Kasumi-1 (cell line): ENCODE measurements at regions not wholly inside any gene's neighbourhood (a gene's known extent, or its start where the extent isn't known, plus 50 kb on each side); places are given as distances from the start of the nearest gene placed in this dataset.
A peak's percentile ranks its signal among the peaks of the same experiment; 100 is the strongest.
"Not testable (repeated sequence)": the region's sequence is repeated elsewhere in the genome, so short reads cannot be mapped to it uniquely, and the experiment has no call there.

Source experiments
- DNase-seq, 2 experiments: peaks; one replicate each; lab custom pipeline; 2025; lab: John Stamatoyannopoulos, UW

DNA sequence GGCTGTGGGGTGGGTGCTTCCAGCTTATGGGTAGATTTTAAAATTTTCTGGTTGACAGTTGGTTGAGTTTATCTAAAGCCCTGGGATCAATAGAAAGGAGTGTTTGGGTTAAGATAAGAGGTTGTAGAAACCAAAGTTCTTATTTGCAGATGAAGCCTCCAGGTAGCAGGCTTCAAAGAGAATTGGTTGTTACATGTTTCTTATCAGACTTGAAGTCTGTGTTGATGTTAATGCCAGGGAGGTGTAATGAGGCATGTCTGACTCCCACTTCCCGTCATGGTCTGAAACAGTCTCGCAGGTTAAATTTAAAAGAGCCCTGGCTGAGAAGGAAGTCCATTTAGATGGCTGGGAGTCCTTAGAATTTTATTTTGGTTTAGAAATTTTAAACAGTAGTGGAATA is 165.2 kb upstream of the TMEM72 start:
- DNase-seq: no peak

DNA sequence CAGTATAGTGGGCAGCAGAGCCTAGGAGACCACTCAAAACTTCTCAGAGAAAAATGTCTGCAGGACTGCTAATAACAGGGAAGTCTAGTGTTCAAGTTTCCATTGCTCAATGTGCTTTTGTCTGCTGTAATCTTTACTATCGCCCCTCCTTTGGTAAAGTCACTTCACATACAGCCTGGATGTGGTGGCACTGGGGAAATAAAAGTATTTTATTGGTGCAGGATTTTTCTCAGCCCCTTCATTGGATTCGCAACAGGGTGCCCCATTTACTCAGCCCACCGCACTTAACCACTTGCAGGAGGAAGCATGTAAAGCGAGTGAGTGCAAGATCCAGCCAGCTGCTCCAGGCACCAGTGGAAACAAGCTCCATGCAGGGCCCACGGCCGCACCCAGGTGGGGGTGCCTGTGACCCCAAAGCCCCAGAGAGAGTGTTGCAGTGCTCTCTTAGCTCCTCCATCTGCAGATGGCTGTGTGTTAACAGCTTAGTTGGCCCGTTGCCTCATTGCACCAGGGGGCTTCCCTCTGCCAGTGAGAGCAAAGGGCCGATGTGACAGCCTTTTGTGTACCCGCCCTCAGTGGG is 163.5 kb upstream of the TMEM72 start:
- DNase-seq: no peak

DNA sequence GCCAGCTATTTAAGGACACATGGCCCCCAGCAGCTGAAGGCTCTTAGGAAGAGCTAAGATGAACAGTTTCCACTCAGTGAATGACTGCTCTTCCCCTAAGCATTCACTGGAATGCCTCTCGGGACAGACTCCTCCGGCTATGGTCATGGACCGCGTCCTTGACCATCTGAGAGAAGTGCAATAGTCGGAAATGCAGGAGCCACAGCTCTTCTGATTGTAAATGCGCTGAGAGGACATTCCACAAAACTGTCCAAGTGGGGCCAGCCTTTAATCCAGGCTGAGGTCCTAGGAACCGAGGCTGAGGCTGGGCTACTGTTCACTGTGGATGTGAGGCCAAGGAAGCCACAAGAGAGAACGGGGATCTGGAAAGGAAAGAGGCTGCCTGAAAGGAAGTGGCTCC is 162.0 kb upstream of the TMEM72 start:
- no peak for DNase-seq

DNA sequence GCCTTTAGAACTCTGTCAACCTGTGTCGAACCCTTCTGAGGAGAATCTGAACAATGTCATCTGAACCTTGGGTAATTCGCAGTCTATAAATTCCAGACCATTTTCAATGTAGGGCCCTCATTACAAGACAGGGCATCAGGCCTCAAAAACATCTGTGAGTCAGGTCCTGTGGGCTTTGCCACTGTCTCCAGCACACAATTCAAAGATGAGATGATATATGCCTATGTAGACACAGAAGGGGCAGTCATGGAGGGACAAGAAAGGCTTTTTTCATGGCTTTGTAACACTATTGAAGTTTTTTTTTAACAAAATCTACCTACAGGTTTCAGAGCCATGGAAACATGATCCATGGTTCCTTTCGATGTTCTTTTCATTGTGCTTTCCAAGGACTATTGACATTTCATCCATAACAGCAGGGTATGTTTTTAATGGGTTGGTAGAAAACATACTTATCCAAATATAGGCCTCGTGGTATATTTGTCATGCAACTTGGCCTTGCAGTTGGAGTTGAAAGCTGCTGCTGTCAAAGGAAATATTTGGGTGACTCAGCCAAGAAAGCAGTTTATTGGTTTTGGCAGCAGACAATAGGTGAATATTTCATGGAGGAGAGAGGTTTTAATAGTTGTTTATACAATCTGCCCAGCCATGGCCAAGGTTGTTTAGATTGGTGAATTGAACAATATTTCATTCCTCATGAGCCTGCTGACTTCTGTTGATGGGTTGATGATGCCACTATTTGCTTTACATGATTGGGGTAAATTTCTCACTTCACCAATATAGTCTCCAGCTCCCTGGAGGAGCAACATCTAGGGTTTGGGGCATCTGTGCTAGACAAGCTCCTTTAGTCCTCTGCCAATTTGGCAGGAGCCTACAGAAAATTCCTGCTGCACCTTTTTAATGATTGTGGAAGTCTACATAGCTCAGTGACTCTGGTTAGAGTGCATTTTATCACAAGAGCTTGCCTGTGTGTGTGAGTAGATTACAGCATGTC is 158.4 kb upstream of the TMEM72 start:
- DNase-seq: no peak

DNA sequence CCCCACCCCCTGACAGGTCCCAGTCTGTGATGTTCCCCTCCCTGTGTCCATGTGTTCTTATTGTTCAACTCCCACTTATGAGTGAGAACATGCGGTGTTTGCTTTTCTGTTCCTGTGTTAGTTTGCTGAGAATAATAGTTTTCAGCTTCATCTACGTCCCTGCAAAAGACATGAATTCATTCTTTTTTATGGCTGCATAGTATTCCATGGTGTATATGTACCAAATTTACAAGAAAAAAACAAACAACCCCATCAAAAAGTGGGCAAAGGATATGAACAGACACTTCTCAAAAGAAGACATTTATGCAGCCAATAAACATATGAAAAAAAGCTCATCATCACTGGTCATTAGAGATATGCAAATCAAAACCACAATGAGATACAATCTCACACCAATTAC is 156.8 kb upstream of the TMEM72 start:
- not testable (repeated sequence) for DNase-seq

DNA sequence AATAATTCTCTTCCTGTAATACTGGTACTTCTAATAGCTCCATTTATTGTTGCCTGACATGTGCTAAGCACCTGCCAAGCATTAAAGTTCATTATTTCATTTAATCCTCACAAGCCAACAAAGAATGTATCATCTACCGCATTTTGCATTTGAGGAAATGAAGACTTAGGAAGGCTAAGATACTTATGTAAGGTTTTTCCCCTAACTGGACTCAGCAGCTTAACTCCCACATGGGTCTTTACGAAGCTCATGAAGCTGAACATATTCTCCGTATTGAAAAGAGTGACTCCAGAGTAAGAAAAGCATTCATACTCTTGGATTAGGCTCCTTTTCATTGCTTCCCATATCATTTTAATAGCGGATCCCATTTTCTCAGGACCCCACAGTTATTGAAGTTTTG is 155.7 kb upstream of the TMEM72 start:
- no peak for DNase-seq

DNA sequence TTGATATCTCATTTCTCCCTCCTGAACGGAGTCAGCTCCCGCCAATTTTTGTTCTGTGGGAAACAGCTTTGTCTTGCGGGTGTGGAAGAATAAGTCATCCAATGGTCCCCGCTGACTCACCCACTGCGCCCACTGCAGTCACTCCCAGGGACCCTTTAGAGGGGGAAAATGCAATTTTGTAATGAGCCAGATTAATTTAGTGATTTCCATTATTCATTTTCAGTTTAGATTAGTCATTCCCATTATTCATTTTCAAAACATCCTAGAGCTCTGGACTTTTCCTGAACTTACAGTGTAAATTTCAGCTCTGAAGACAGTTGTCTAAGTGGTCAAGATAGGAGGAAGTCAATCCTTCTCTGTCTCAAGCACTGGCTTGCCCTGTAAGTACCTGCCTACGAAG is 154.9 kb upstream of the TMEM72 start:
- DNase-seq: no peak

DNA sequence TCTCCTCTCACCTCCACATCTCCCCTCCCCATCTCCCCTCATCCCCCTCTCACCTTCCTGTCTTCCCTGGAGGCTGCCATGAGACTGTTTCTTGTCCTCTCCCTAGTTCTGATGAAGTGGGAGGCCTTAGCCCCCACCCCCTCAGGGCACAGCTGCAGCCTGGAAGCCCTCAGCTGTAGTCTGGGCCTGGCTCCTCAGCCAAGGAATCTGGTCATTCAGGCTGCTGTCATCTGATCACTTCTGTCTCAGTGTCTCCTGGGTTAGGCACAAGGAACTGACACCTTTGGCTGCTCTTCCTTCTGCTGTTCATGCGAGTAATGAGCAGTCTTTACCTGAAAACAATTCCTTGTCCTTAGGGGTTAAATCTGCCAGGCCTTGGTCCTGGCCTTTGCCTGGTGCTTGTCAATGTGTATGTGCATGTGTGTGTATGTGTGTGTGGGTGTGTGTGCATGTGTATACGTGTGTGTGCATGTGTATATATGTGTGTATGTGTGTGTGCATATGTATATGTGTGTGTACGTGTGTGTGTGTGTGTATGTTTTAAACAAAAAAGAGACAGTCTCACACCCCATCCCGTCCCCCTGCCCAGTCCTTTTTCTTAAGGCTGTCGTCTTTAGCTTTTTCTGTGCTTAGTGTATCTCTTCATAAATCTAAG is 153.5 kb upstream of the TMEM72 start:
- no peak for DNase-seq

DNA sequence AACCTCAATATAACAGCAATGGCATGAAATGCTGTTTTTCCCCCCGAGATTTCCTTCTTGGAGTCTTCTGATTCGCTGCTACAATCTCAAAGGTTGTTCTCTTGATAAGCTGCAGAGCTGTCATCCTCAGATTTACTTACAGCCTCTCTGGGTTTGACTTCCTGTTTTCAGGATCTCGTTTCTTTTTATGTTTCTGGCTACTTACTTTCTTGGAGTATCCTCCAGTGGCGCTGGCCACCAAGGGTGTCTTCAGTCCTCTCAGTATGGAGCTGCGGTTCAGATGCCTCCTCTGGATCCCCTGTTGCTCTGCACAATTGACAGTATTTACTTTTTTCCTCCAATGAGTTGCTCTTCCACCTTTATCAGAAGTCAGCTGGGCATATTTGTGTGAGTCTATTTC is 152.0 kb upstream of the TMEM72 start:
- DNase-seq: peak; percentile 15 to 54

DNA sequence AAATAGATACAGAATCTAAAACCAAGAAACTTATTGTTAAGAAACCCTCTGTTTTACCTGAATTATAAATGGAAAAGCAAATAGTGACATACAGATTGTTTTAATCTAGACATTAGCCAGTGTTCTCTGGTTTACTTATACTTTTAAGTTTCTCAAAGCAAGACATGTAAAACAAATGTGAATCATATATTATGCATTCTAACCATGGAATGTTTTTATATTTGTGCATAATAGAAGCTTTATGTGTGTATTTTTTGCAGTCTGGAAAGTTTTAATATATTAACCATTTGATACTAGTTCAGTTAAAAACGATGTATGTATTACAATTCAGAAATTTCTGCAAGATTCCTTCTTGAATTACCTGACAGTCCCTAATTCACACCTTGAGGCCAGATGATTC is 150.6 kb upstream of the TMEM72 start:
- DNase-seq: no peak

DNA sequence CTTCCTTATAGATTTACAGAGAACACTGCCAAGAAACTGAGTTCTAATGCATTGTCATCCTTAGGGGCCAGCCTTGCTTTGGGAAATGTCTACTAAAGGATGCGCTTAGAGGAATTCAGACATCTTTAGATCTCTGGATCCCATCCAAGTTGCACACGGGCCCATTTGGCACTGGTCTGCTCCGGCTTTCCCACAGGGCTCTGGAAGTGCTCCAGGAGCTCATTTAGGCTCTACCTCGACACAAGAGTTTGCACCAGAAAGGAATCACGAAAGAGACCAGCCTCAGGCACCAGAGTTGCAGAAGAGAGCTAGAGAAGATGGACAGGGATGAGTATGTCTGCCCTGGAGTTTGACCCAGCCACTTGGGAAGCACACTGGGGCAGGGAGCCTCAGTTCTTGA is 150.1 kb upstream of the TMEM72 start:
- no peak for DNase-seq

DNA sequence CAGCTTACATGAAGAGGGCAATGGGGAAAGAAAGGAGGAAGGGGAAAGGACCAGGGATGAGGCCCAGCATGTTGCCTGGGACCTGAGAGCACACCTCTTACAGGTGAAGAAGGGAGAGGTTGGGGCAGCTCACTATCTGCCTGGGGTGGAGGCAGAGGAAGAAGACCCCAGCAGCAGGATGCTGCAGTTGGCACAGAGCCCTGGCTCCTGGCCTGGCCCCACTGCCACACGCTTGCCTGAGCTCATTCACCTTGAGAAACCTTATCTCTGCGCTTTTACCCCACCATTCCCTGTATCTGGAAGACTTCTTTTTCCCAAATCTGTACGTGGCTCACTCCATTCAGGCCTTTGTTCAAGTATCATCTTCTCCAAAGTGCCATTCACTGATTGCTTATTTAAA is 147.8 kb upstream of the TMEM72 start:
- no peak for DNase-seq

DNA sequence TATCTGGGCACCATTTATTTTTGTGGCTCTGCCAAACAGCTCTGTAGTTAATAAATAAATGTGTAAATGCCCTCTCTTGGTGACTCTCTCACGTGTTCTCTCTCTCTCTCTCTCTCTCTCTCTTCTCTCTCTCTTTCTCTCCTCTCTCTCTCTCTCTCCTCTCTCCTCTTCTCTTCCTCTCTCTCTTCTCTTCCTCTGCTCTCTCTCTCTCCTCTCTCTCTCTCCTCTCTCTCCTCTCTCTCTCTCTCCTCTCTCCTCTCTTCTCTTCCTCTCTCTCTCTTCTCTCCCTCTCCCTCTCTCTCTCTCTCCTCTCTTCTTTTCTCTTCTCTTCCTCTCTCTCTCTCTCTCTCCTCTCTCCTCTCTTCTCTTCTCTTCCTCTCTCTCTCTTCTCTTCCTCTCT is 145.8 kb upstream of the TMEM72 start:
- DNase-seq: no peak

DNA sequence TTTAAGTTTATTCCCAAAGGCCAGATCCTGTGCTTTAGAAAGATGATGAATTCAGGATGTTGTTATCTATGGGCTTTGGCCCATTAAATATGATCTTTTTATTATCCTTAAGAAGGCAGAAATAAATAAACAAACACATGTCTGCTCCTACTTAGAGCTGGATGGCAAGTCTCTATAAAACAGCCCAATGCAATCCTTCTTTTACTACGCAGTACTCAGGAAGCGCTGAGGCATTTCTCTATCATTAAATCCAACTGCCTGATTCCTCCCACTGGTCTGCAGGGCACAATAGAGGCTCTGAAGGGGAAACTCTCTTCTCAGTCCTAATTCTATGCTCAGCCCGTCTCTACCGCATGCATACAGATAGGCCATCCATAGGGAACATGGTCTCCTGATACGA is 144.5 kb upstream of the TMEM72 start:
- DNase-seq: no peak

DNA sequence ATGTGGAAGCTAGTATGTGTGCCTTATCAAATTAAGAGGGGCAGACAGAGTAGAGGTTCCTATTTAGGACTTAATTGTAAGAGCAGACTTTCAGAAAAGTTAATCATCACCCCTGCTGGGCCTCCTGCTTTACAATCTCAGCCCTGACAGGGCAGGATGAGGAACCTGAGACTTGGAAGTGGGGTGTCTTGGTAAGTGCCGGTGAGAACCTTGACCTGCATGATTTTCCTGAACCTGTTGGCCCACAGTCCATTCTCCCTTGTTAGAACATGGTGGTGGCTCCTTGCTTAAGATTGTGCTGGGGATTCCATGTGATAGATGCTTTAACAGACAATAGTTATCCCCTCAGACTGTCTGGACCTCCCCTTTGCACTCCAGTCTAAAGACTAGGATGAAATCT is 141.7 kb upstream of the TMEM72 start:
- DNase-seq: no peak

DNA sequence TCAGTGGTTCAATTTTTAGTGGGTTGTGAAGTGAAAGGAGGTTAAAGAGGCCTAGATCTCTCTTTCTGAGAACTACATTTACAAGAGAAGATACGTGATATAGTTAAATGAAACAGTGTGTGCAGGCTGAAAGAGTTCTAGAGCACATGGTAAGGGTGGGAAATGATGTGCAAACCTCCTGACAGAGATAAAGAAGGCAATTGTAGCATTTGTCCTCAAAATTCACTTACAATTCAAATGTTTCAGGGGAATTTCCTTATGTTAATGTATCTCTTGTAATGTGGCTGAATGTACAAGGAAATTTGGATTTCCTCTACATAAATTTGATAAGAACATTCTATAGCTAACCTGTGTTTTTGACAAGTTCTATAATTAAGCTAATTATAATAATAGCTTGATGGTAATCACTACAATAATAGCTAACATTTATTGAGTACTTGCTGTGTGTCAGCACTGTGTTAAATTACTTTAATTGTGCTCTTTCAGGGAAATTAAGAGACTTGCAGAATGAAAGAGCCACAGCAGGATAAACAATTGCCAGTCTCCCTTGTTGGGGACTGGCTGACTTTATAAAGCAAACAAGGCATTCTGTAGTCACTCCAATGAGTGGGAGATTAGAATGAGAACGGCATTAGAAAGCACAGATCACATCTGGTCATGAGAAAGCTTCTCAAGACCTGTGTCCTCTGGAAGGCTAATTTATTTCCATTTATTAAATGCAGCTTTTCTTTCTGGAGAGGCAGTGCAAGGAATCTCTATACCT is 139.7 kb upstream of the TMEM72 start:
- no peak for DNase-seq

DNA sequence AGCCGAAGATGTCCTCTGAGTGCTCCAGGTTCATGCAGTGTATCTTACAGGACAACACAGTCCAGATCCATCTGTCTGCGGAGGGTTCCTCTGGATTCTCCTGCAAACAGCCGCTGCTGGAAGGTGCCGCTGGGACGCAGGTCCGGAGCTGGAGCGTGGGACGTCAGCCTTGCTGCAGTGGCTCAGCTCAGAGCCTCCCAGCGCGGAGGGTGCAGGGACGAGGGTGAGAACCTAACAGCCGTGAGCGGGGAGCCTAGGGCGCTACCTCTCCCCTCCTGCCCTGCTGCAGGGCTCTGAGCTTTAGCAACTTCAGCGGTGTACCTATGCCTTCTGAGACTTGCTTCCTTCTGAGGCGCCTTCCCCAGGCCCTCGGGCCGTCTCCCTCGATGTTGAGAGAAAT is 137.6 kb upstream of the TMEM72 start:
- DNase-seq: no peak

DNA sequence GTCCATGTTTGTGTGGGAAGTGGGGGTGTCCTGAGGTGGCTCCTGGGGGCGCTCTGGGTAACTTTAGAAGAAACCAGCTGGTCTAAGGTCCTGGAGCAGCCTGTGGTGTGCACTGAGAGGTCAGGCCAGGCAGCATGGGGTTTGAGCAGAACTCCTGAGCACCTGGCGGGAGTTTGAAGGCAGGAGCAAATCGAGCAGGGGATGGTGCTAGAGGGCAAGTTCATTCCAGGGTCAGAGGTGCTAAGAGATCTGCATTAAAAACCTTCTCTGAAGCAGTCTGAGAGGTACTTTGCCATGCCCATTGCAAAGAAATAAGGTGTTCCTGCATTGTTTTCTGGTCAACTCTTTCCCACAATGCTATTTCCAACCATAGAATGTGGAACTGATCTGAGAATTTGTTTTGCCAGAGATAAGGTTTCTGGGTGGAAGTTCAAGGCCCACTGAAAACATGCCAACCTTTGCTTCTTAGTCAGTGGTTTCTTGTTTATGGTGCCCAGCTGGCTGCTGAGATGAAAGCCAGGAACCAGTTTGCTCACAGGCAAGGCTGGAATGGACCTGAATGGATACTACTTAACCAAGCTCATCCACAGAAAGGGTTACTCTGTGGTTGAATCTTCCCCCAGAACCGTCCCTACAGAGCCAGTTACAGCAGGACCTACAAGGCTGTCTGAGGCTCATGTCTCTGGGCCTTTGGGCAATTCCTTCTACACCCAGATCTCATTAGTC is 136.3 kb upstream of the TMEM72 start:
- DNase-seq: no peak

DNA sequence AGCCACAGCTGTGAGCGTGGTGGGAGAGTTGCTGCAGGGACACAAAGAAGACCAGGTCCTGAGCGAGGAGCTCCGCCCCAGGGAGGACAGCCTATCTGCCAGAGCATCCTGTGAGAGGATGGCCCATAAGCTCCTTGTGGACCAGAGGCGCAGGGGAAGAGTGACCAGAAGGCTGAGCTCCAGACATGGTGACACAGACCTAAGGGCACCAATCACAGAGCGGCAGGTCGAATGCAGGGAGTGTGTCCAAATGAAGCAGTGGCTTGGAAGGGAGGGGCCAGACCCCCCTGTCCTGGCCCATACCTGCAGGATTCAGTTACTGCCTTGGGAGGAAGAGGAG is 135.8 kb upstream of the TMEM72 start:
- DNase-seq: no peak

DNA sequence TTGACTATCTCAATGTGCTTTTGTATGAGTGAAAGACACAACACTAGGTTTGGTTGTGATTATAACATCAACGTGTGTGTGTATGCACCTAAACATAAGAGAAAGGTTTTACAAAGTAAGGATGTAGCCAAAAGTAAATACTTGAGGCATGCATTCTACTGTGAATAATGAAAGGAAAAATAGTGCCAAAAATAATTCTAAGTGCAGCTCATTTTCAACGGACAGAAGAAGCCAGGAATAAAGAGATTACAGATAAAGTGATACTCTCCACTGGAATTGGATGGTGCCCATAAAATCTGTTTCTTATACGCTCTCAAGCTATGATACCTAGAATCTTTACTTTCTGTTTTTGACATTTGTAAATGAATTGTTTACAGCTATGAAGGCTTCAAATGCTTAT is 135.0 kb upstream of the TMEM72 start:
- no peak for DNase-seq

DNA sequence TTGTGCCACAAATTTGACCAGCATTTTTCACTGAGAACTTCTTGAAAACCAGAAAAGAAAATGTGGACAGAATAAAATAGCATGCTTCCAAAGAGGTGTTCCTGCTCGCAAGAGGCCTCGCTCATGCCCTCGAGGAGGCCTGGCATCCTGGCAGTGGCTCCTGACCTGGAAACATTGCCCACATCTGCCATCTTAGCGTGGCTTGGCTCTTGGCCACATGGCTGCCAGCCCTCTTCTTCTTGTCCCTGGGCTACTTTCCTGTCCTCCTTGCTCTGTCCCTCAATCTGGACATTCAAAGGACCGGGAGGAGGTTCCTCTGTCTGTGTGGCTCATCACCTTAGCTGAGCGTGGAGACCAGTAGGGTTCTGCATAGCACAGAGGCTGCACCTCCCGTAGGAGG is 131.6 kb upstream of the TMEM72 start:
- DNase-seq: no peak

DNA sequence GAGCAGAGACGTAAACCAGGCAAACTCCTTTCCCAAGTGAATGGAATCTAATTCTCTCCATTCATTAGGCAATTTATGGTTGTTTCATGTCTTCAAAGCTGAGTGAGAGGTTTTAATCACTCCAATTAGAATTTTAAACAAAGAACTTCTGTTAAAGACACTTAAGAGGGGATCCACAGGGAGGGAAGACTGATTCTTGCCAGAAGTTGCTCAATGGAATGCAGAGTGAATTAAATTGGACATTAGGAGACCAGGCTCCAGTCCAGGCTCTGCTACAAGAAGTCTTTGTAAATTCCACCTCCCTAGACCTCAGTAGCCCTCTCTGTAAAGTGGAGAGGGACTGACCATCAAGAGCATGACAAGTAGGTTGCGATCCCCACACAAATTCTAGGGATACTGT is 130.7 kb upstream of the TMEM72 start:
- DNase-seq: no peak
